ENCODE measurements at regions not wholly inside any gene's neighbourhood (a gene's known extent, or its start where the extent isn't known, plus 50 kb on each side); places are given as distances from the start of the nearest gene placed in this dataset.

DNA sequence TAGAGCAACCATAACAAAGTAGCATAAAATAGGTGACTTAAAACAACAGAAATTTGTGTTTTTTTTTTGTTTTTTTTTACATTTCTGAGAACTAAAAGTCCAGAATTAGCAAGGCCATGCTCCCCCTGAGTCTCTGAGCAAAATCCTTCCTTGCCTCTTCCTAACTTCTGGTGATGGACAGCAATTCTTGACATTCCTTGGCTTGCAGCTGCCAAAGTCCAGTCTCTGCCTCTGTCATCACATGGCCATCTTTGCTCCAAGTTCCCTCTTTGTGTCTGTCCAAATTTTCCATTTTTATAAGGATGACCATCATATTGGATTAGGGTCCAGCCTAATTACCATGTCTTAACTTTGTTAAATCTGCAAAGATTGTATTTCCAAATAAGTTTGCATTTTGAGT, 407.2 kb downstream of the PDHA2 start:
- H3K9ac ChIP-seq (ENCODE audit: low read length), result no peak overlapping the region
- intact Hi-C loops (cut with micrococcal nuclease), result no loop called here
- ChIA-PET RAD21 (ENCODE audit: low non-redundant PET in 1 of 2, low total read pairs in 2 of 2, uncharacterized antibody in 2 of 2, unreplicated experiment in 2 of 2) (no interaction called here), CTCF (no interaction called here), POLR2A (no interaction called here)
- BruUV-seq (replicated peaks), result no TSS peak
- TF ChIP-seq TCF7L2 (IDR thresholded peaks at IDR 0.05; ENCODE audit: borderline replicate concordance, extremely low read depth, insufficient read depth, insufficient read length), result no peak
- TF ChIP-seq POLR2AphosphoS5 (IDR thresholded peaks at IDR 0.05; ENCODE audit: low read depth, low read length), result no peak
- TF ChIP-seq POLR2A (IDR thresholded peaks at IDR 0.05; ENCODE audit: borderline replicate concordance, extremely low read depth, insufficient read depth, insufficient read length), result no peak
- no peak for TF ChIP-seq CBX3 (IDR thresholded peaks at IDR 0.05; ENCODE audit: low read depth)
- TF ChIP-seq SIN3A (IDR thresholded peaks at IDR 0.05; ENCODE audit: low read depth), result no peak
- no peak for TF ChIP-seq SP1 (IDR thresholded peaks at IDR 0.05; ENCODE audit: low read depth)
- no peak for TF ChIP-seq ELF1 (IDR thresholded peaks at IDR 0.05; ENCODE audit: borderline replicate concordance, low read depth)
- TF ChIP-seq JUND (IDR thresholded peaks at IDR 0.05), result no peak
- TF ChIP-seq, protein P1, sequence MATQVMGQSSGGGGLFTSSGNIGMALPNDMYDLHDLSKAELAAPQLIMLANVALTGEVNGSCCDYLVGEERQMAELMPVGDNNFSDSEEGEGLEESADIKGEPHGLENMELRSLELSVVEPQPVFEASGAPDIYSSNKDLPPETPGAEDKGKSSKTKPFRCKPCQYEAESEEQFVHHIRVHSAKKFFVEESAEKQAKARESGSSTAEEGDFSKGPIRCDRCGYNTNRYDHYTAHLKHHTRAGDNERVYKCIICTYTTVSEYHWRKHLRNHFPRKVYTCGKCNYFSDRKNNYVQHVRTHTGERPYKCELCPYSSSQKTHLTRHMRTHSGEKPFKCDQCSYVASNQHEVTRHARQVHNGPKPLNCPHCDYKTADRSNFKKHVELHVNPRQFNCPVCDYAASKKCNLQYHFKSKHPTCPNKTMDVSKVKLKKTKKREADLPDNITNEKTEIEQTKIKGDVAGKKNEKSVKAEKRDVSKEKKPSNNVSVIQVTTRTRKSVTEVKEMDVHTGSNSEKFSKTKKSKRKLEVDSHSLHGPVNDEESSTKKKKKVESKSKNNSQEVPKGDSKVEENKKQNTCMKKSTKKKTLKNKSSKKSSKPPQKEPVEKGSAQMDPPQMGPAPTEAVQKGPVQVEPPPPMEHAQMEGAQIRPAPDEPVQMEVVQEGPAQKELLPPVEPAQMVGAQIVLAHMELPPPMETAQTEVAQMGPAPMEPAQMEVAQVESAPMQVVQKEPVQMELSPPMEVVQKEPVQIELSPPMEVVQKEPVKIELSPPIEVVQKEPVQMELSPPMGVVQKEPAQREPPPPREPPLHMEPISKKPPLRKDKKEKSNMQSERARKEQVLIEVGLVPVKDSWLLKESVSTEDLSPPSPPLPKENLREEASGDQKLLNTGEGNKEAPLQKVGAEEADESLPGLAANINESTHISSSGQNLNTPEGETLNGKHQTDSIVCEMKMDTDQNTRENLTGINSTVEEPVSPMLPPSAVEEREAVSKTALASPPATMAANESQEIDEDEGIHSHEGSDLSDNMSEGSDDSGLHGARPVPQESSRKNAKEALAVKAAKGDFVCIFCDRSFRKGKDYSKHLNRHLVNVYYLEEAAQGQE (IDR thresholded peaks at IDR 0.05; ENCODE audit: low read depth), result no peak
- TF ChIP-seq EZH2 (IDR thresholded peaks at IDR 0.05), result no peak
- no peak for TF ChIP-seq EZH2phosphoT487 (IDR thresholded peaks at IDR 0.05; ENCODE audit: borderline replicate concordance)
- no peak for TF ChIP-seq SRF (IDR thresholded peaks at IDR 0.05; ENCODE audit: low read depth)
- no peak for TF ChIP-seq ZNF274 (IDR thresholded peaks at IDR 0.05; ENCODE audit: low read depth, low read length)
- TF ChIP-seq YY1 (IDR thresholded peaks at IDR 0.05; ENCODE audit: extremely low read depth, insufficient replicate concordance, low read depth, low read length), result no peak
- TF ChIP-seq RAD21 (IDR thresholded peaks at IDR 0.05; ENCODE audit: low read depth), result no peak
- no peak for TF ChIP-seq CEBPB (IDR thresholded peaks at IDR 0.05; ENCODE audit: low read depth)
- TF ChIP-seq EGR1 (IDR thresholded peaks at IDR 0.05; ENCODE audit: low read depth), result no peak
- TF ChIP-seq ZFX (IDR thresholded peaks at IDR 0.05), result no peak
- no peaks in the 10 kb centered on the region for H4K20me1 ChIP-seq (ENCODE audit: insufficient read depth)
- H3K4me1 ChIP-seq (ENCODE audit: control insufficient read depth in 1 of 2, insufficient read depth in 2 of 2, low read length in 2 of 2), result no peaks in the 10 kb centered on the region
- no peaks in the 10 kb centered on the region for H3K79me2 ChIP-seq (ENCODE audit: insufficient read depth, low read length)
- no peaks in the 10 kb centered on the region for H3K9me2 ChIP-seq (ENCODE audit: insufficient read depth)
- no peaks in the 10 kb centered on the region for H3K36me3 ChIP-seq (ENCODE audit: control insufficient read depth in 1 of 2, insufficient read depth in 2 of 2, low read length in 2 of 2)
- no peak for DNase-seq (ENCODE audit: low read depth, low spot score)
- H3K27ac ChIP-seq (ENCODE audit: low read depth, low read length), result no peak overlapping the region
- no peak overlapping the region for H2AFZ ChIP-seq (ENCODE audit: low read depth, low read length, poor library complexity, severe bottlenecking)
- H3K27me3 ChIP-seq (ENCODE audit: insufficient read depth, low read length), result no peaks in the 10 kb centered on the region
- ATAC-seq, result no peak
- no peak overlapping the region for H3K4me3 ChIP-seq (replicated peaks in 1 of 2; ENCODE audit: low read depth in 1 of 2, low read length in 2 of 2)
- no peak overlapping the region for H3K4me2 ChIP-seq (ENCODE audit: low read length)
- H3K9me3 ChIP-seq (ENCODE audit: control insufficient read depth in 1 of 2, insufficient read depth in 1 of 2, low read depth in 1 of 2, low read length in 2 of 2), result no peaks in the 10 kb centered on the region
